Astrocyte of the spinal cord (primary cell): ENCODE measurements at regions not wholly inside any gene's neighbourhood (a gene's known extent, or its start where the extent isn't known, plus 50 kb on each side); places are given as distances from the start of the nearest gene placed in this dataset.

Experiments
- DNase-seq: peaks from one replicate; pipeline ENCODE4 v3.0.0; 2011; ENCODE audit warnings: low read depth, low spot score
- H3K4me3 ChIP-seq: 2 replicates; pipeline ENCODE4 v1.5.1; 2011; ENCODE audit warnings: low read depth, mild to moderate bottlenecking, low read length, moderate library complexity
- CTCF ChIP-seq: IDR thresholded peaks from 2 replicates; pipeline ENCODE4 v1.5.1; 2012; ENCODE audit warnings: low read depth, mild to moderate bottlenecking, low read length, inconsistent platforms
- in situ Hi-C: cut with HindIII; loops from 2 replicates; pipeline ENCODE4 v1.10.0; 2017; ENCODE audit warnings: low sequenced_read_pairs

GRCh38 chr2:205883965-205884364 is 201.7 kb downstream of the NRP2 start:
- in situ Hi-C loops: no loop called here
- no peak overlapping the region for H3K4me3 ChIP-seq
- no peak for TF ChIP-seq CTCF
- DNase-seq: no peak

GRCh38 chr2:205882806-205883425 is 200.6 kb downstream of the NRP2 start:
- DNase-seq: no peak
- TF ChIP-seq CTCF: no peak
- in situ Hi-C loops: no loop called here
- no peak overlapping the region for H3K4me3 ChIP-seq

GRCh38 chr2:205880048-205880447 is 197.7 kb downstream of the NRP2 start:
- in situ Hi-C loops: no loop called here
- TF ChIP-seq CTCF: no peak
- no peak overlapping the region for H3K4me3 ChIP-seq
- DNase-seq: no peak

GRCh38 chr2:205878999-205879762 is 196.9 kb downstream of the NRP2 start:
- no peak for TF ChIP-seq CTCF
- in situ Hi-C loops: no loop called here
- H3K4me3 ChIP-seq: no peak overlapping the region
- DNase-seq: no peak

- in situ Hi-C loops: no loop called here
These were observed 195.2 kb downstream of the NRP2 start for GRCh38 chr2:205877496-205877895.

GRCh38 chr2:205876127-205876526 is 193.8 kb downstream of the NRP2 start:
- in situ Hi-C loops: no loop called here
- H3K4me3 ChIP-seq: no peak overlapping the region
- TF ChIP-seq CTCF: no peak
- DNase-seq: no peak

More at GRCh38 chr2:205877496-205877895, 195.2 kb downstream of the NRP2 start:
- H3K4me3 ChIP-seq: no peak overlapping the region
- no peak for TF ChIP-seq CTCF
- no peak for DNase-seq
